Adrenal gland (tissue), 9 donors: ENCODE measurements at regions not wholly inside any gene's neighbourhood (a gene's known extent, or its start where the extent isn't known, plus 50 kb on each side); places are given as distances from the start of the nearest gene placed in this dataset.

Source experiments
- DNase-seq, 7 donors: peaks; one replicate each; pipeline ENCODE4 v3.0.0-alpha.2; 2019 to 2020
- H3K27ac ChIP-seq, 5 donors: fragments of 200-600 bp; sonication (generic) in 4 of 5; 1 replicate in 3 of 5; 2 replicates in 2 of 5; pipeline versions ENCODE4 v1.5.1 to v1.8.0; 2016 to 2020; ENCODE audit warnings: mild to moderate bottlenecking in 1 of 5
- H3K27me3 ChIP-seq: fragments of 200-600 bp; 2 replicates; pipeline ENCODE4 v1.8.0; 2021
- H3K36me3 ChIP-seq, 2 donors: fragments of 200-600 bp; replicated peaks in 1 of 2; 1 replicate in 1 of 2; 2 replicates in 1 of 2; pipeline versions ENCODE4 v1.5.1 to v1.8.0; 2018 to 2022
- H3K4me1 ChIP-seq, 2 donors: fragments of 200-600 bp; replicated peaks in 1 of 2; 1 replicate in 1 of 2; 2 replicates in 1 of 2; pipeline versions ENCODE4 v1.5.1 to v1.8.0; 2018 to 2021
- H3K4me3 ChIP-seq, 4 donors: fragments of 200-600 bp; sonication (generic) in 3 of 4; one replicate each; pipeline ENCODE4 v1.5.1; 2016 to 2018
- H3K9me3 ChIP-seq, 3 donors: fragments of 200-600 bp; sonication (generic) in 1 of 3; replicated peaks in 1 of 3; 1 replicate in 2 of 3; 2 replicates in 1 of 3; pipeline versions ENCODE4 v1.5.1 to v1.8.0; 2016 to 2021
- POLR2A ChIP-seq, 2 donors: fragments of 450-650 bp; IDR thresholded peaks; one replicate each; pipeline ENCODE4 v1.6.1; 2017; ENCODE audit warnings: antibody characterized with exemption in 2 of 2, mild to moderate bottlenecking in 2 of 2, moderate library complexity in 1 of 2
- WGBS, 4 donors: extraction: QIAGEN DNeasy Blood & Tissue Kit in 2 of 4; methylation state at CpG; one replicate each; pipeline versions ENCODE4 v1.1.5 to v1.1.7; 2013 to 2017; 5-methylcytosine and 5-hydroxymethylcytosine counted together
- intact Hi-C, 2 donors: fragments of 100-400 bp; cut with DNase I; formaldehyde crosslinking; loops; one replicate each; pipeline versions ENCODE4 v1.14.1 to v1.15.0; 2022 to 2023
- TF ChIP-seq, protein P1 (sequence below), 6 experiments: fragments of 450-650 bp in 4 of 6; fragments of 200-600 bp in 2 of 6; sonication (generic) in 1 of 6; IDR thresholded peaks; 1 replicate in 5 of 6; 2 replicates in 1 of 6; pipeline versions ENCODE4 v1.5.1 to v1.8.0; 2016 to 2021; ENCODE audit warnings: antibody characterized with exemption in 6 of 6, mild to moderate bottlenecking in 2 of 6, moderate library complexity in 1 of 6
- donor health status: healthy with polysubstance abuse.
- donor health status: Bipolar disorder and iron deficiency.
- donor health status: DM: yes; HTN: yes; CAD: no.
- donor health status: DM: no; HTN: no; CAD: no.
- donor health status: DM: no; HTN: no; CAD: no.

DNA sequence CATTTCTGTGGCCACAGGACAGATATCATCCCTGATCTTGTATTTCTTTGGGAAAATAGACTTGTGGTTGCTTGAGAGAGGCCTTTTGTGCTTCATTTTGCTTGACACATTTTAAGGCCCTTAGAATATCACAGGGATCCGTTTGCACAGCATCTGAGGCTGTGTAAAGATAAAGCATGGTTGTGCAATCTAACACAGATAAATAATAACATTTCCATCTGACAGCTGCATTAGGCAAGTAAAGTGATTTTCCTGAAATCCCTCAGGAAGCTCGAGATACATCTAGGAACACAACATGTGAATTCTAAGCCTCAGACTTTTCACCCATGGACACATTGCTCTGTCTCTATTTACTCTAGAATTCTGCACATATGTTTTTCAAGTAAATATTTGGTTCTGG lies 212.8 kb upstream of the ADAMTSL1 start:
- intact Hi-C loops, result no loop called here
- TF ChIP-seq, protein P1, sequence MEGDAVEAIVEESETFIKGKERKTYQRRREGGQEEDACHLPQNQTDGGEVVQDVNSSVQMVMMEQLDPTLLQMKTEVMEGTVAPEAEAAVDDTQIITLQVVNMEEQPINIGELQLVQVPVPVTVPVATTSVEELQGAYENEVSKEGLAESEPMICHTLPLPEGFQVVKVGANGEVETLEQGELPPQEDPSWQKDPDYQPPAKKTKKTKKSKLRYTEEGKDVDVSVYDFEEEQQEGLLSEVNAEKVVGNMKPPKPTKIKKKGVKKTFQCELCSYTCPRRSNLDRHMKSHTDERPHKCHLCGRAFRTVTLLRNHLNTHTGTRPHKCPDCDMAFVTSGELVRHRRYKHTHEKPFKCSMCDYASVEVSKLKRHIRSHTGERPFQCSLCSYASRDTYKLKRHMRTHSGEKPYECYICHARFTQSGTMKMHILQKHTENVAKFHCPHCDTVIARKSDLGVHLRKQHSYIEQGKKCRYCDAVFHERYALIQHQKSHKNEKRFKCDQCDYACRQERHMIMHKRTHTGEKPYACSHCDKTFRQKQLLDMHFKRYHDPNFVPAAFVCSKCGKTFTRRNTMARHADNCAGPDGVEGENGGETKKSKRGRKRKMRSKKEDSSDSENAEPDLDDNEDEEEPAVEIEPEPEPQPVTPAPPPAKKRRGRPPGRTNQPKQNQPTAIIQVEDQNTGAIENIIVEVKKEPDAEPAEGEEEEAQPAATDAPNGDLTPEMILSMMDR (IDR thresholded peaks at IDR 0.05), result no peak
- TF ChIP-seq POLR2A (IDR thresholded peaks at IDR 0.05), result no peak
- WGBS, 4 donors, result 13 to 21% (median 18%) methylated on average over 2 of the region's 2 CpGs

DNA sequence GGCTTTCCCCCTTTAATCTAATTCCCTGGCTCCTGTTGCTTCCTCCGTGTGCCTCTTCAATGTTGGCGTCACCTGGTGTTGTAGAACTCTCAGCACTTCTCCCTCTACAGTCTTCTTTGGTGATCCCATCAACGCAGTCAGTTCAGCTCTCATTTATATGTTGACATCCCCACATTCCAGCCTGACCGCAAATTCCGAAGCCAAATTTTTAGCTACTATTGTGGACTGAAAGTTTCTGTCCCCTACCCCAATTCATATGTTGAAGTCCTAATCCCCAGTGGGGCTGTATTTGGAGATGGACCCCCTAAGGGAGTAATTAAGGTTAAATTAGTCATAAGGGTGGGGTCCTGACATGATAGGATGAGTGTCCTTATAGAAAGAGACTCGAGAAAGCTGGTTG lies 210.6 kb upstream of the ADAMTSL1 start:
- H3K4me3 ChIP-seq, result no peak overlapping the region
- no peaks in the 10 kb centered on the region for H3K27me3 ChIP-seq
- H3K4me1 ChIP-seq, result no peaks in the 10 kb centered on the region
- intact Hi-C loops, result no loop called here
- no peak overlapping the region for H3K27ac ChIP-seq
- H3K36me3 ChIP-seq, result no peaks in the 10 kb centered on the region
- TF ChIP-seq POLR2A (IDR thresholded peaks at IDR 0.05), result no peak
- TF ChIP-seq, protein P1 (IDR thresholded peaks at IDR 0.05), result no peak
- no peaks in the 10 kb centered on the region for H3K9me3 ChIP-seq
- 80 to 91% (median 89%) methylated on average over 6 of the region's 6 CpGs for WGBS, 4 donors
- no peak for DNase-seq

More for the DNA sequence above, 212.8 kb upstream of the ADAMTSL1 start:
- peak in 1 of 7 donors; percentile 23 for DNase-seq
- Histone ChIP-seq H3K27me3 (no peaks in the 10 kb centered on the region), H3K27ac (no peak overlapping the region), H3K4me3 (no peak overlapping the region), H3K36me3 (no peaks in the 10 kb centered on the region), H3K4me1 (peaks cover 0 to 1% of the 10 kb centered on the region in 2 donors), H3K9me3 (no peaks in the 10 kb centered on the region)

DNA sequence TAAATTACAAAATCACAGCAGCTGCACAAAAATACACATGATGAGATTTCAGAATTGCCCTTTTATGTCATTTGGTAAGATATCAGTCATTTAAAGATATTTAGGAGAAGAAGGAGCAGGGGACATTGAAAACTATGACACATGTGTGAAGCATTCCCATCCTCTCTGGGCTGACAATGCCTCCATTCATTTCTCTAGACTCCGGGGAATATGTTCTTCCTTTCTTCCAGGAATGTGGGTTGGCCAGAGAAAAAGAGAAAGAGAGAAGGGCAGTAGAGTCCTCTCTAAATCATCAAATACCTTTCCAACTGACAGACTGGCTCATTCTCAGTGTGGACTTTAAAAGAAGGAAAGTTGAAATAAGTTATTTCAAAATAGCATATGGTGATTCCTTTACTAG lies 205.6 kb upstream of the ADAMTSL1 start:
- no peak overlapping the region for H3K4me3 ChIP-seq
- no peaks in the 10 kb centered on the region for H3K27me3 ChIP-seq
- no peaks in the 10 kb centered on the region for H3K9me3 ChIP-seq
- H3K36me3 ChIP-seq, result no peaks in the 10 kb centered on the region
- 0 to 47% (median 16%) methylated on average over 1 of the region's 1 CpG for WGBS, 4 donors
- no peak for DNase-seq
- intact Hi-C loops, result no loop called here
- no peak overlapping the region for H3K27ac ChIP-seq
- TF ChIP-seq POLR2A (IDR thresholded peaks at IDR 0.05), result no peak
- TF ChIP-seq, protein P1 (IDR thresholded peaks at IDR 0.05), result no peak
- no peaks in the 10 kb centered on the region for H3K4me1 ChIP-seq

DNA sequence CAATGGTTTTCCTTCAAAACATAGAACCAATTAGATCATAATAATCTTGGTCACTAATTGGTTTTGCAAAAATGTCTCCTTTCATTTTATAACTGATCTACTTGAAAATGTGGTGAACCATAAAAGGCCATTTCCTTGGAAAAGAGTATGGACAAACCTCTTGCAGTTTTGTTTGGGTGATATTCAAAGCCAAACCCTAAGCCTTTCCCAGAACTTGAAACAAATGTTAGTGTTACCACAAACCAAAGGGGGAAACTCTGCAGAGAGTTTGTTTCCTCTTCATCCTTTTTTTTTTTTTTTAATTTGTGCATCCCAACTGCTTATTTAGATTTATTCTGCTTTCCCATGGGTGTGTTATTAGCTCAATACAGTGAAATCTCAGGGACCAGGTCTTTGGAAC lies 204.4 kb upstream of the ADAMTSL1 start:
- intact Hi-C loops, result no loop called here
- TF ChIP-seq POLR2A (IDR thresholded peaks at IDR 0.05), result no peak
- TF ChIP-seq, protein P1 (IDR thresholded peaks at IDR 0.05), result no peak
- no peaks in the 10 kb centered on the region for H3K36me3 ChIP-seq
- no peaks in the 10 kb centered on the region for H3K27me3 ChIP-seq
- H3K4me1 ChIP-seq, result no peaks in the 10 kb centered on the region
- DNase-seq, result no peak
- no peaks in the 10 kb centered on the region for H3K9me3 ChIP-seq
- no peak overlapping the region for H3K27ac ChIP-seq
- H3K4me3 ChIP-seq, result no peak overlapping the region
